HL-60 (cell line): ENCODE measurements at regions not wholly inside any gene's neighbourhood (a gene's known extent, or its start where the extent isn't known, plus 50 kb on each side); places are given as distances from the start of the nearest gene placed in this dataset.

Experiments
- CTCF ChIP-seq: IDR thresholded peaks from one replicate; pipeline ENCODE4 v1.5.1; 2011; ENCODE audit warnings: low read length, control low read depth, inconsistent platforms; ENCODE audit not compliant: insufficient read depth
- GABPA ChIP-seq: IDR thresholded peaks from 2 replicates; pipeline ENCODE4 v1.6.1; 2012; ENCODE audit warnings: low read depth
- SPI1 ChIP-seq: IDR thresholded peaks from 2 replicates; pipeline ENCODE4 v1.6.1; 2012; ENCODE audit warnings: low read depth, mild to moderate bottlenecking, borderline replicate concordance

DNA sequence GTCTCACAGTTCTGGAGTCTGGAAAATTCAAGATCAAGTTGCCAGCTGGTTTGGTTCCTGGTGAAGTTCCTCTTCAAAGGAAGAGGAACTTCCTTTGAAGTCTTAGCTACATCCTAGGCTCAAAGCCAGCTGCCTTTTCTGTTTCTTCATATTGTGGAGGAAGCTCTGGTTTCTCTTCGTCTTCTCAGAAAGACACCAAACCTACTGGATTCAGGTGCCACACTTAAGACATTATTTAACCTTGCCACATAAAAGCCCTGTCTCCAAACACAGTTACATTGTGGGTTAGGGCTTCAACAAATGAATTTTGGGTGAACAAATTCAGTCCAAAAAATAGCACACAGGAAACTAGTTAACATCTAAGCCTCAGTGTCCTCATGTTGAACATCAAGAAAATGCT is 1019.8 kb downstream of the GALC start:
- no peak for TF ChIP-seq CTCF
- TF ChIP-seq SPI1 = no peak
- no peak for TF ChIP-seq GABPA
